ENCODE measurements at regions not wholly inside any gene's neighbourhood (a gene's known extent, or its start where the extent isn't known, plus 50 kb on each side); places are given as distances from the start of the nearest gene placed in this dataset.

- TF ChIP-seq EZH2 (IDR thresholded peaks at IDR 0.05; ENCODE audit: low read length) (no peak), CTCF (optimal IDR thresholded peaks at IDR 0.05 in 1 of 3, IDR thresholded peaks at IDR 0.05 in 1 of 3, conservative IDR thresholded peaks at IDR 0.05 in 1 of 3; ENCODE audit: extremely low read depth in 1 of 3, insufficient read depth in 2 of 3, low read length in 3 of 3) (no peak)
These were observed 145.3 kb downstream of the MBL2 start for GRCh38 chr10:52627279-52627678.

Measured in keratinocyte (primary cell).